Osteoblast (primary cell): ENCODE measurements at regions not wholly inside any gene's neighbourhood (a gene's known extent, or its start where the extent isn't known, plus 50 kb on each side); places are given as distances from the start of the nearest gene placed in this dataset.

ENCODE experiments used
- DNase-seq: peaks from one replicate; pipeline ENCODE4 v3.0.0; 2011; ENCODE audit warnings: low spot score, mixed read lengths; ENCODE audit not compliant: insufficient read length; ENCODE audit errors: missing footprints
- H2AFZ ChIP-seq: 2 replicates; pipeline ENCODE4 v1.6.0; 2011; ENCODE audit warnings: mild to moderate bottlenecking, low read length
- H3K27ac ChIP-seq: 2 replicates; pipeline ENCODE4 v1.5.1; 2011; ENCODE audit warnings: mild to moderate bottlenecking, low read depth, low read length, moderate library complexity
- H3K27me3 ChIP-seq: 2 replicates; pipeline ENCODE4 v1.6.0; 2012; ENCODE audit warnings: mild to moderate bottlenecking, control low read depth, inconsistent platforms, low read length, moderate library complexity; ENCODE audit not compliant: insufficient read depth
- H3K36me3 ChIP-seq: 2 replicates; pipeline ENCODE4 v1.5.1; 2011; ENCODE audit warnings: mild to moderate bottlenecking, low read length, control low read depth, moderate library complexity; ENCODE audit not compliant: insufficient read depth
- H3K4me1 ChIP-seq: 2 replicates; pipeline ENCODE4 v1.5.1; 2011; ENCODE audit warnings: mild to moderate bottlenecking, low read length, control low read depth, moderate library complexity; ENCODE audit not compliant: insufficient read depth
- H3K4me2 ChIP-seq: 2 replicates; pipeline ENCODE4 v1.6.0; 2011; ENCODE audit warnings: mild to moderate bottlenecking, low read length; ENCODE audit not compliant: insufficient read depth
- H3K4me3 ChIP-seq: fragments of 200-600 bp; sonication (generic); 3 replicates; pipeline ENCODE4 v1.5.1; 2012; ENCODE audit warnings: mild to moderate bottlenecking, low read length, inconsistent platforms; ENCODE audit not compliant: insufficient read depth
- H3K79me2 ChIP-seq: 2 replicates; pipeline ENCODE4 v1.6.0; 2012; ENCODE audit warnings: mild to moderate bottlenecking, low read length, control low read depth, inconsistent platforms; ENCODE audit not compliant: insufficient read depth
- H3K9me3 ChIP-seq: 2 replicates; pipeline ENCODE4 v1.5.1; 2011; ENCODE audit warnings: low read depth, low read length, control low read depth
- H4K20me1 ChIP-seq: 2 replicates; pipeline ENCODE4 v1.6.0; 2012; ENCODE audit warnings: mild to moderate bottlenecking, low read length, control low read depth; ENCODE audit not compliant: insufficient read depth
- CTCF ChIP-seq: IDR thresholded peaks from 2 replicates; pipeline ENCODE4 v1.5.1; 2011; ENCODE audit warnings: mild to moderate bottlenecking, low read depth, low read length, moderate library complexity; ENCODE audit errors: extremely low read depth

GRCh38 chr2:47260971-47261370, 84.7 kb upstream of the CALM2 start:
- no peaks in the 10 kb centered on the region for H3K79me2 ChIP-seq
- no peaks in the 10 kb centered on the region for H3K27me3 ChIP-seq
- no peak overlapping the region for H3K4me3 ChIP-seq
- no peaks in the 10 kb centered on the region for H3K4me1 ChIP-seq
- no peak overlapping the region for H3K27ac ChIP-seq
- no peaks in the 10 kb centered on the region for H3K9me3 ChIP-seq
- no peaks in the 10 kb centered on the region for H3K36me3 ChIP-seq
- TF ChIP-seq CTCF = no peak
- no peak for DNase-seq
- H2AFZ ChIP-seq = no peak overlapping the region
- no peak overlapping the region for H3K4me2 ChIP-seq
- H4K20me1 ChIP-seq = no peaks in the 10 kb centered on the region

GRCh38 chr2:47259829-47260228, 83.5 kb upstream of the CALM2 start:
- no peak for TF ChIP-seq CTCF
- H3K79me2 ChIP-seq = no peaks in the 10 kb centered on the region
- no peak for DNase-seq
- no peak overlapping the region for H3K27ac ChIP-seq
- no peak overlapping the region for H3K4me2 ChIP-seq
- H3K4me3 ChIP-seq = no peak overlapping the region
- no peaks in the 10 kb centered on the region for H3K4me1 ChIP-seq
- H3K9me3 ChIP-seq = no peaks in the 10 kb centered on the region
- no peaks in the 10 kb centered on the region for H3K36me3 ChIP-seq
- no peaks in the 10 kb centered on the region for H3K27me3 ChIP-seq
- H4K20me1 ChIP-seq = no peaks in the 10 kb centered on the region
- no peak overlapping the region for H2AFZ ChIP-seq

DNA sequence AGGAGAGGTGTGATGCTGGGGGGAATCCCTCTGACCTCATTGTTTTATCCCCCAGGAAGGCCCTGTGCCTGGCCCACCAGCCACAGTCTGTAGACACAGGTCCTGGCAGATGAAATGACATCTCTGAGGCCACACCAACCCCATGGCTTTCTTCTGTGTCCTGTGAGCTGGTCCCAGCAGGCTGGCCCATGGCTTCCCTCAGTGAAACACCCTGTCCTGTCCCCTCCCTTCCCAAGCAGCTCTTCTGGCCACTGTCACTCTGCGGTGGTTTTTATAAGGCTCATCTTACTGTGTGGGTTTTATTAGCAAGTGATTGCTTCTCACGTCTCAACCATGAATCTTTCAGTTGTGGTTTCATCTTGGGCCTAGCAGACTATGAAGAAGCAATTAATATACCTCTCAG, 81.6 kb upstream of the CALM2 start:
- Histone ChIP-seq H3K79me2 (no peaks in the 10 kb centered on the region), H3K27ac (no peak overlapping the region), H3K4me2 (no peak overlapping the region), H2AFZ (no peak overlapping the region), H3K4me3 (no peak overlapping the region), H3K27me3 (no peaks in the 10 kb centered on the region), H3K9me3 (no peaks in the 10 kb centered on the region), H4K20me1 (no peaks in the 10 kb centered on the region), H3K36me3 (no peaks in the 10 kb centered on the region), H3K4me1 (no peaks in the 10 kb centered on the region)
- DNase-seq = no peak
- TF ChIP-seq CTCF = no peak

GRCh38 chr2:47256416-47257087, 80.2 kb upstream of the CALM2 start:
- Histone ChIP-seq H3K36me3 (no peaks in the 10 kb centered on the region), H3K79me2 (no peaks in the 10 kb centered on the region), H3K27me3 (no peaks in the 10 kb centered on the region), H3K4me2 (no peak overlapping the region), H2AFZ (peak overlapping the region; percentile 41), H3K27ac (no peak overlapping the region), H3K4me3 (no peak overlapping the region), H4K20me1 (no peaks in the 10 kb centered on the region), H3K4me1 (no peaks in the 10 kb centered on the region), H3K9me3 (no peaks in the 10 kb centered on the region)
- no peak for TF ChIP-seq CTCF
- no peak for DNase-seq
